Stimulated activated CD4-positive, alpha-beta T cell treated with anti-CD3 and anti-CD28 coated beads, Interleukin-4, amount 100 ng/mL, for 48 hours (primary cell): ENCODE measurements at regions not wholly inside any gene's neighbourhood (a gene's known extent, or its start where the extent isn't known, plus 50 kb on each side); places are given as distances from the start of the nearest gene placed in this dataset.

Experiments used
- DNase-seq, 2 donors: peaks; one replicate each; pipeline ENCODE4 v3.0.0-alpha.2; 2020; ENCODE audit warnings: low read depth in 2 of 2

- no peak for DNase-seq
Observed at GRCh38 chr15:47824147-47824546, 106.8 kb downstream of the SEMA6D start.

GRCh38 chr15:47829667-47830066 is 112.4 kb downstream of the SEMA6D start:
- DNase-seq = no peak

DNA sequence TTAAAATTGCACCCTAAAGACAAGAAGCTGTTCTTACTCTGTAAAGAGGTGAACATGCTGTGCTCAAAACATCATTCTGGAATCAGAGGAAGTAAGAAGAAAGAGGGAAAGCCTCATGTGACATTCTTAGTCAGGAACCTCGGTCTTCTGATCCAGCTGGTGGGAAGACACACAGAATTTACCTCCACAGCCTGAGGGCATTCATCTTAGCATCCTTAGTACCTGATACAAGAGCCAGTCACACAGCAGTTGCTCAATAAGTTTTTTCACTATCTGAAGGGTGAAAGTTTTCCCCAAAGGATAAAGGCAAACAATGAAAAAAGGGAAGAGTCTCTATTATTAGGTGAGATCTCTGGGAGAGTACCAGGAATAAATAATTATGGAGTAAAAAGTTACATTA is 116.8 kb downstream of the SEMA6D start:
- no peak for DNase-seq

DNA sequence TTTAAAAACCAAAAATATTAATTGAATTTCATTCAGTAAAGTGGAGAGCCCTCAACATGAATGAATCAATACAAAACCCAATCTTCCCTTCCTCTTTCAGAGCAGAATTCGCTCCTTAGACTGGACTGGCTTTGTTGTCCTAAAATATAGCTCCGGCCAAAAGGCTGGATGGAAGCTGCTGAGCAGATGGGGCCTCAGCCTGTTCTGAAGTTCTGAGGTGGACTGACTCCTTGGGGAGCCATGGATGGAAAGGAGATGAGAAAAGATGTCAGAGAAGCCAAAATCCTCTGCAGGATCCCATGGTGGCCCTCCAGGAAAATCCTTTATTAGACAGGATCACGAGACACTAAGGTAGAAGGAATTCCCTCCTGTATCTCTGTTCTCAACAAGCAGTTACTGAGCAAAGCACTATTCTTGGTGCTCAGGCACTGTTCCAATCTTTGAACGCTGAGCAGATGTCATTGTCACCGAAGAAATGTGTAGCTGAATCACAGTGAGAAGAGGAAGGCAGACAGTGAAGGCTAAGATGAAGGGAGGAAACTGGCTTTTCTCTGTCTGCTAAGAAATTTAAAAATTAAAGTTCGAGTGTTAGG is 122.0 kb downstream of the SEMA6D start:
- no peak for DNase-seq

DNA sequence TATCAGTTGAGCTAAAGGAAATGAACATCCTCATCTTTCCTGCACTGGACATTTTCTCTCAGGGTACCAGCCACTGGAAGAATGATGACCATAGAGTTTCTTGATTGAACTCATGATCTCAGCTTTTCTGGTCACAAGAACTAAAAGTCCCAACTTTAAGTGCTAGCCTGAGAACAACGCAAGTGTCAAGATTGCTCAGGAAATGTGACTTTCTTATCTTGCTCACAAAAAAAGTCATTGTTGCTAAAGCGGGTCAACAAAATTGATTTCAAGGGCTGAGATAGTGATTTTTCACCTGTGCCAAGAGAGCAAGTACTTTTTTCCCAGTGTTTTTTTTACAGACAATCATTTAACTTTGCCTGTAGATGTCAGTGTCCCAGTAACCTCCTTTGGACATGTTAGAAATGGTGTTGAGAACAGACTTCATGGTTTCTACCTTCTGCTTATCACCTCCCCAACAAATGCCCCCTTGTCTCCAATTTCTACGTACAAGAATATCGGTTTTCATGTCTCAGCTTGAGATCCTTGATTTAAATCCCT is 125.9 kb downstream of the SEMA6D start:
- DNase-seq = no peak

- no peak for DNase-seq
Observed at GRCh38 chr15:47844437-47844836, 127.1 kb downstream of the SEMA6D start.

DNA sequence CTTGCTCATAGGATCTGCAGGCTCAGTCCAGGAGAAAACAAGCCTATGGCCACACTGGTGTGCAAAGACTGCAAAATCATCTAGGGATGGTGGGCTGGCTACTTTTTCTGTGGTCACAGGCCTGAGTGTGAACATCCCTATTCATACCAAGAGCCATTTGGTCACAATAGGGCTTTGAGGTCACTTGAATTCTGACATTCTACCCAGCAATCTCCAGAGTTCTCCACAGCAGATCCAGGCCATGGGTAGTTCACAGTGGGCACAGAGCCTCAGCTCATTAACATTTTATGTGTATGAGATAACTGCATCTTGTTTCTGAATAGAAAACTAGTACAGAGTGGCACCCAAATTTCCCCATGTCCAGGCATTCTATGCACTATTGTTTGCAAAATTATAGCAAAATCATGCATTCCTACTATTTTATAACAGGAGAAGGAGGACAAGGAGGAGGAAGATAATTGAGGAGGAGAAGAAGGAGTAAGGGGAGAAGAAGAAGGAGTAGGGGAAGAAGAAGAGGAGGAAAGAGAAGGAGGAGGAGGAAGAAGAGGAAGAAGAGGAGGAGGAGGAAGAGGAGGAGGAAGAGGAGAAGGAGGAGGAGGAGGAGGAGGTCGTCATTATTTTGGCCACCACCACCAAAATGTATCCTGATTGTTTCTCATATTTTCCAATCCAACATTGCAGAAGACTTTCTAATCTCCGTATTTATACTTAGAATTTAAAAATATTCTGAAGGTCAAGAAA is 129.0 kb downstream of the SEMA6D start:
- DNase-seq = no peak

GRCh38 chr15:47846876-47847275 is 129.6 kb downstream of the SEMA6D start:
- no peak for DNase-seq

DNA sequence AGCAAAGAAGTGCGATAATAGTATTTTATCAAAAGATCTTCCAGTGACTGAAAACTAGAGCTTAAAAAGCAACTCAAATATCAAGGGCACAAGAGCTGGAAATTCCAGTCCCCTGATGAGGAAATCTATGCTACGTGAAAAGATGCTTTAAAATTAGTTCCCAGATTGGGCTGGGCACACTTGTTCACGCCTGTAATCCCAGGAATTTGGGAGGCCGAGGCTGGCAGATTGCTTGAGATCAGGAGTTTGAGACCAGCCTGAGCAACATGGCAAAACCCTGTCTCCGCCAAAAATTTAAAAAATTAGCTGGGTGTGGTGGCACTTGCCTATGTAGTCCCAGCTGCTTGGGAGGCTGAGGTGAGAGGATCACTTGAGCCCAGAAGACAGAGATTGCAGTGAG is 138.8 kb downstream of the SEMA6D start:
- DNase-seq = no peak

DNA sequence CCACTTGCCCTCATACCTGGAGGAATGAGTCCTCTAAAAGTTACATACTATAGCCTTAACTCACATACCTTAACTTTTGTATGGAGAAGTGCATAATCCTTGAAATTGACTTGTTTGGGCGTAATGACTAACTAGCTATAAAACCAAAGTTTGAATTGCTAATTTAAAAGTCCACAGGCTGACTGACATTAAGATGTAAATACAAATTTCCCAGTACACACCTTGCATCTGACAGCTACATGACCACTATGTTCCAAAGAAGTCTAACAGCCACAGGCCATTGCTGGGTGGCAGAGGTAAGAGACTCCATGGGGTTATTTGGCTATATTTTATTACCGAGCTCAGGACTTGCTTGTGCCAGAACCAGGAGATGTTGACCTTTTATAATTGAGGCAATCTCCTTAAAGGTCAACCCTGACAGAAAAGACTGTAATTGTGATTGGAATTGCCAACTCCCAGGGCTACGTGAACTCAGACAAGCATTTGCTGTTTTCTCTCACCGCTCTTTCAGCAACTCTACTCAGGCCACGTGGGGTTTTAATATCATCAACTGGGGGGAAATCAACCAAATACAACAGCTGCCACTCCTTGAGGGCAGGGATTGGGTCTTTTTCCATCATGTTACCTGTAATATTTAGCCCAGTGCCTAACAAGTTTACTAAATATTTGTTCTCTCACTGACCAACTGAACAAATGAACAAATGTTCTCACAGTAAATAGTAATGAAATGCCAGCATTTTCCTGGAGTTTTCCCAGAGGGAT is 139.9 kb downstream of the SEMA6D start:
- DNase-seq = no peak

DNA sequence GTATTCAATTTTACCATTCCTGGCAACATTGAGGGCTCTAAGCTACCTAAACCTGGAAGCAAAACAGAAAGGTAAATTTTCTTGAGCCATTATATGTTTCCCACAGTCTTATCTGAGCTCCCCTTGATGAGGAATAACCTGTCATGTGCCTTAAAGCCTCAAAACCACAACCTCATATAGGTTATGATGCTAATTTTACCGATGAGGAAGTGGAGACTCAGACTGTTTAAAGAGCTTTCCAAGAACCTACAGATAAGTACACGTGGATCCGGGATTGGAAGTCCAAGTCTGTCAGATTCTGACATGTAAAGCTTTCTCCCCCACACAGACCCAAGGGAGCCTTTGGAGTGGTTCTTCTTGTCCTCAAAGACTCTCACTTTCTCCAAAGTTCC is 140.5 kb downstream of the SEMA6D start:
- no peak for DNase-seq

DNA sequence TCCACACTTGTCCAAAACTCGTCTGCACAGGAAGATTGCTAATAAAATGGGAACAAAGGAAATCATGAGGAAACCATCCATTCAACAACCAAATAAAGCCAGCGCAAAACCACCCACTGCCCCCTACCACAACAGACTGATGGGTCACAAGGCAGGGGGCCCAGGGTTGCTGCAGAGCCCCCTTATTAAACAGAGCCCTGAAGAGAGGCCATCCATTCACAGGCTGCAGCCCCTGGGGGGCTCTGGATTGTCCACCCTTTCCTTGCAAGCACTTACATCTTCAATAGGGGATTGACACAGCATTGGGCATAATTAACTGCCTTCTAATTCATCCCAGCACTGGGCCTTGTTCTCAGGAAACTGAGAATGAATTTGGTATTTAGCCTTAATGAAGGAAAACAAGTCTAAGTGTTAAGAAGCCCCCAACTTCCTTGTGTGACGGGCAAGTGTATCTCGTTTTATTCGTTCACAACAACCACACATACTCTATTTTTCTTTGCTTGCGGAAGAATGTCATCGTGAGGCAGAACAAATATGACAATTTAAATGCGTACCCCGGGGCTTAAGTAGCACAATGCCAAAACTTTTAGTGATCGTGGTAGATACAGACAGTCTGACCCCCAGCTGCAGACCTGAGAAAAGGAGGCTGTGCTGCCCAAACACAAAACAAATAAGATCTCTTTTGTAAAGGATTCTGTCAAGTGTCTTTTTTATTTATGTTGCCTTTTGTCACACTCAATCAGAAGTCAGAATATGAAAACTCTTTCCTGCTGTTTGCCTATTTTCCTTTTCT is 144.0 kb downstream of the SEMA6D start:
- DNase-seq = no peak

DNA sequence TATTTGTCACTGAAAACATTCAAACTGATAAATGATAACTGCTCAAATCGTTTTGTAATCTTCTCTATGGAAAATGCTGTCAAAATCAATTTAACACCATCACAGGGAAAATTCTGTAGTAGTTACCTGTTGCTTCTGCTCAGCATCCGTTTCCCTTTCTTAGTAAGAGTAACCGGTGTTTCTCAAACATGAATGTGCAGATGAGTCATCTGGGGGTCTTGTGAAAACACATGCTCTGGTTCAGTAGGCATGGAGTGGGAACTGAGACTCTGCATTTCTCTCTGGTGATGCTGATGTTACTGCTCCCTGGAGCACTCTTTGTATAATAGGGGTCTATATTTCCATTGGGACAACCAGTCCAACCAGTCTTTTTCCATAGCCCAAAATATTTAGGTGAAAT is 145.1 kb downstream of the SEMA6D start:
- no peak for DNase-seq

DNA sequence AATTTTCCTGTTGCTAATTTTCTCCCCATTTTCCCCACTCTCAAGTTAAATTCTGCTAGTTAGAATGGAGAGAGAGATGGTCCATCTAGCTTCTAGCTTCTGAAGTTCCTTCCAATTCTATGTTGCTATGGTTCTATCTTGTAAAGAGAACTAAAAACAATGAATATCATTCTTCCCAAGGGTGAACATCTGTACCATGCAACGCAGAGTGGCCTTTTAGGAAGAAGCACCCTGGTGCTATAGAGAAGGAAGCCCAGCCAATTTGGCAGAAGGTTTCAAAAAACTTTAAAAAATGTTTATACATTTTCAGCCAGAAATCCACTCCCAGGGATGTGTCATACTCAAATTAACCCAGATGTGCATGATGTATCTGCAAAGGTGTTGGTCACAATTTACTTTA is 149.1 kb downstream of the SEMA6D start:
- no peak for DNase-seq

- no peak for DNase-seq
Observed at GRCh38 chr15:47870300-47870955, 153.1 kb downstream of the SEMA6D start.

- no peak for DNase-seq
Observed at GRCh38 chr15:47870956-47871625, 153.8 kb downstream of the SEMA6D start.

DNA sequence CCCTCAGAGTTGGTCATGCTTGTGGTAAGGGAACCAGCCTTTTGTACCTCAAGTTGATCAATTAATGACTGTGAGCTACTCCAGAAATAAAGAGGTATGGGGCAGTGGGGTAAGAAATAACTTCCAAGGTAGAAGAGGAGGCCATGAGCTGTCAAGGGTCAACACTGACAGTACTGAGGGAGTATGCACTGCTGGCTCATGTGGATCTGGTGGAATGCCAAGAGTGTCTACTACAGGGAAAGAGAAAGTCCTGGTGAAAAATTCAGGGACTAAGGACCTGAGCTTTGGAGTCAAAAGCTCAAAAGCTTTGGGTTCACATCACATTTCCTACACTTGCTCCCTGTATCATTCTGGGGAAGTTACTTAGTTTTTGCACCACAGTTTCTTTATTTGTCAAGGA is 154.9 kb downstream of the SEMA6D start:
- no peak for DNase-seq

DNA sequence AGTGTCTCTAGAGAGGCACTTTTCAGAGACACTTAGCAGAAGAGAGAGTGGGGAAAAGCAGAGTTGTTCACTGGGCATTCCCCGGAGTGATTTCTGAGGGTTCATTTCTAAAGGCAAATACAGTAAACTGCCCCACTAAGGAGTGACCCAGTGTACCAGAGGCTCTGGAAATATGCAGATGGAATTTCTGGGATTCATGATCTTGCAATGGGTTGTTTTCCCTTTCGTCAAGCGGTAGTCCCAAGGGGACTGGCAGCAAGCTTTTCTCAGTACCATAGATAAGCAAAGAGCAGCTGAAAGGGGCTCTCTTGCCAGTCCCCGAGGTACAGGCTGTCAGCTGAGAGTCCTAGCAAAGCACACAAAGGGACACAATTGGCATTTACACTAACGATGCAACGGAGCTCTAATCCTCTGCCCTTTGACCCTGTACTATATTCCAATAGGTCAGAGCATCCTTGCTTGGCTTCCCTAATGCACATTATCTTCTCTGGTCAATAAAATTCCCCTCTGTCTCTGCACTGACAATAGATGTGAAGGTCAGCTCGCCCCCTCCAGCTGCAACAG is 155.6 kb downstream of the SEMA6D start:
- DNase-seq = no peak

- no peak for DNase-seq
Observed at GRCh38 chr15:47876986-47877385, 159.7 kb downstream of the SEMA6D start.

DNA sequence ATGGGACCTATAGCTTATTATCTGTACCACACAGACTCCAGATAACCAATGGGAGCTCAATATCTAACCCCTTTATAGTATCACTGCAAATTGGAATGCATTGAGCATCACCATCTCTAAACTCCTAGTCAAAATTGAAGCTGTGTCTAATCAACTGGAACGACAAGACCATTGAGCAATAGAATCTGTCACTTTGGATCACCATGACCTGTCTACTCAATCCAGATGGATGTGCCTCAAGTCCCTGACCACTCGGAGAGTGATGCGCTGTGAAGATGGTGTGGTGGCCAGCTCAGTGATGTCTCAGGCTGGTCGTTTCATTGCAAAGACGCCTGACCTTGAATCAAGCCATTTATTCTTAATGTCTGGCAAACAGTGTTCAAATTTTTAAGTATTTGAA is 160.5 kb downstream of the SEMA6D start:
- no peak for DNase-seq

DNA sequence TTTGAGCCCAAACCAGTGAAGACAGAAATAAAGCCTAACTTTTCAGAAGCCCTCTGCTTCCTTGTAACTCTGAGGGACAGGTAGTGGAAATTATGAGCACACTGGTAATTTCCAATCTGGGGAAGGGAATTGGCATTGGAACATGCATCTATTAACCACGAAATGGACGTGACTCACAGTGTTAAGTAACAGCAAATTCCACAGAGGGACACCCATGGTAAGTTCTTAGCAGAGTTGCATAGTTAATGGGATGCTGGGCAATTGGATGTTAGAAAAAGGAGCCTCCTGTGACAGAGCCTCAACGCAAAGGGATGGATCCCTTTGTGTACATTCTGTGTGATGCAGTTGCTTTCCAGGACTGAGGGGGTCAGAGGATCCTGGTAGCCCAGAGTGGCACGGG is 168.6 kb downstream of the SEMA6D start:
- no peak for DNase-seq
